HCT116 (cell line): ENCODE measurements at regions not wholly inside any gene's neighbourhood (a gene's known extent, or its start where the extent isn't known, plus 50 kb on each side); places are given as distances from the start of the nearest gene placed in this dataset.

ENCODE experiments used
- ATAC-seq: fragments of 200-7000 bp; cut with Tn5 transposase; 2 replicates; pipeline ENCODE4 v1.9.1; 2020; ENCODE audit warnings: mild to moderate bottlenecking, moderate library complexity
- BruUV-seq: library from RNA; stranded (reverse); fragments of 400-500 nt; replicated peaks from 2 replicates; lab custom pipeline; 2021; lab: Mats Ljungman, UMichigan
- CTCF ChIA-PET: fragments of 300-600 bp; sonication (Branson Sonifier 250); formaldehyde crosslinking; loops from one replicate; lab custom pipeline; 2021; ENCODE audit warnings: antibody characterized with exemption; lab: Charles Lee
- POLR2A ChIA-PET: fragments of 300-600, 350-600 bp; sonication (Branson Sonifier 250); formaldehyde crosslinking; loops from one replicate; lab custom pipeline; 2021; ENCODE audit warnings: antibody characterized with exemption; lab: Charles Lee
- RAD21 ChIA-PET, 2 experiments: fragments of 300-600 bp; sonication (Branson Sonifier 250); formaldehyde crosslinking; loops; one replicate each; lab custom pipeline; 2023; ENCODE audit warnings: low total read pairs in 2 of 2; ENCODE audit not compliant: uncharacterized antibody in 2 of 2, unreplicated experiment in 2 of 2, low non-redundant PET in 1 of 2; lab: Charles Lee
- DNase-seq: peaks from one replicate; pipeline ENCODE4 v3.0.0-alpha.2; 2010; ENCODE audit warnings: low read depth, low spot score
- H2AFZ ChIP-seq: fragments of 200-600 bp; shearing (Covaris generic), sonication (generic); 2 replicates; pipeline ENCODE4 v1.6.1; 2017; ENCODE audit warnings: low read depth, mixed run types, mixed read lengths, antibody characterized with exemption, low read length; ENCODE audit not compliant: poor library complexity, severe bottlenecking
- H3K27ac ChIP-seq: 2 replicates; pipeline ENCODE4 v1.5.1; 2012; ENCODE audit warnings: low read depth, low read length
- H3K27me3 ChIP-seq: fragments of 200-600 bp; sonication (generic); 2 replicates; pipeline ENCODE4 v1.6.1; 2016; ENCODE audit warnings: mixed run types, low read length, mixed read lengths; ENCODE audit not compliant: insufficient read depth
- H3K36me3 ChIP-seq, 2 experiments: fragments of 200-500 bp in 1 of 2; fragments of 200-600 bp in 1 of 2; sonication (Bioruptor generic) in 1 of 2; sonication (generic) in 1 of 2; 2 replicates each; pipeline versions ENCODE4 v1.5.1 to v1.6.1; 2014 to 2016; ENCODE audit warnings: low read length in 2 of 2, inconsistent platforms in 1 of 2, mixed read lengths in 1 of 2, mixed run types in 1 of 2; ENCODE audit not compliant: insufficient read depth in 2 of 2, control insufficient read depth in 1 of 2
- H3K4me1 ChIP-seq, 2 experiments: fragments of 200-600 bp in 1 of 2; sonication (generic) in 1 of 2; 2 replicates each; pipeline versions ENCODE4 v1.5.1 to v1.6.1; 2012 to 2017; ENCODE audit warnings: low read length in 2 of 2, inconsistent platforms in 1 of 2, mild to moderate bottlenecking in 1 of 2, mixed read lengths in 1 of 2, mixed run types in 1 of 2, moderate library complexity in 1 of 2; ENCODE audit not compliant: insufficient read depth in 2 of 2, control insufficient read depth in 1 of 2
- H3K4me2 ChIP-seq: fragments of 200-600 bp; sonication (generic); 2 replicates; pipeline ENCODE4 v1.6.1; 2017; ENCODE audit warnings: mixed run types, low read length, mixed read lengths
- H3K4me3 ChIP-seq, 2 experiments: fragments of 200-600 bp in 1 of 2; sonication (generic) in 1 of 2; replicated peaks in 1 of 2; 2 replicates each; pipeline ENCODE4 v1.5.1; 2011 to 2016; ENCODE audit warnings: low read length in 2 of 2, control low read depth in 1 of 2, low read depth in 1 of 2, mild to moderate bottlenecking in 1 of 2, mixed read lengths in 1 of 2, mixed run types in 1 of 2
- H3K79me2 ChIP-seq: fragments of 200-600 bp; sonication (generic); 2 replicates; pipeline ENCODE4 v1.6.1; 2017; ENCODE audit warnings: mild to moderate bottlenecking, mixed run types, low read length, moderate library complexity, mixed read lengths; ENCODE audit not compliant: insufficient read depth
- H3K9ac ChIP-seq: fragments of 200-600 bp; sonication (generic); 2 replicates; pipeline ENCODE4 v1.6.1; 2016; ENCODE audit warnings: low read length, mixed read lengths
- H3K9me2 ChIP-seq: fragments of 200-600 bp; sonication (generic), shearing (Covaris generic); 2 replicates; pipeline ENCODE4 v1.6.1; 2017; ENCODE audit warnings: mixed run types, mild to moderate bottlenecking, moderate library complexity; ENCODE audit not compliant: insufficient read depth
- H3K9me3 ChIP-seq, 2 experiments: fragments of 200-500 bp in 1 of 2; fragments of 200-600 bp in 1 of 2; sonication (Bioruptor generic) in 1 of 2; sonication (generic) in 1 of 2; 2 replicates each; pipeline ENCODE4 v1.6.1; 2014 to 2017; ENCODE audit warnings: low read length in 2 of 2, mixed read lengths in 2 of 2, inconsistent platforms in 1 of 2, low read depth in 1 of 2, mild to moderate bottlenecking in 1 of 2, mixed run types in 1 of 2, moderate library complexity in 1 of 2; ENCODE audit not compliant: control insufficient read depth in 1 of 2, insufficient read depth in 1 of 2
- H4K20me1 ChIP-seq: fragments of 200-600 bp; sonication (generic), shearing (Covaris generic); 2 replicates; pipeline ENCODE4 v1.6.1; 2017; ENCODE audit warnings: mixed run types, mild to moderate bottlenecking, moderate library complexity; ENCODE audit not compliant: insufficient read depth
- EGR1 ChIP-seq: IDR thresholded peaks from 2 replicates; pipeline ENCODE4 v1.6.1; 2012; ENCODE audit warnings: low read depth
- POLR2AphosphoS5 ChIP-seq: IDR thresholded peaks from 2 replicates; pipeline ENCODE4 v1.6.1; 2011; ENCODE audit warnings: mild to moderate bottlenecking, low read depth, low read length, moderate library complexity
- RAD21 ChIP-seq: IDR thresholded peaks from 2 replicates; pipeline ENCODE4 v1.6.1; 2012; ENCODE audit warnings: low read depth, mild to moderate bottlenecking
- SP1 ChIP-seq: IDR thresholded peaks from 2 replicates; pipeline ENCODE4 v1.6.1; 2012; ENCODE audit warnings: low read depth
- TCF7L2 ChIP-seq: IDR thresholded peaks from 2 replicates; pipeline ENCODE4 v1.7.0; 2011; ENCODE audit warnings: borderline replicate concordance, inconsistent platforms; ENCODE audit not compliant: insufficient read depth, insufficient read length; ENCODE audit errors: extremely low read depth
- YY1 ChIP-seq: IDR thresholded peaks from 2 replicates; pipeline ENCODE4 v1.6.1; 2011; ENCODE audit warnings: low read length, low read depth, moderate library complexity, mild to moderate bottlenecking; ENCODE audit not compliant: insufficient replicate concordance; ENCODE audit errors: extremely low read depth
- intact Hi-C: fragments of 100-400 bp; cut with micrococcal nuclease; formaldehyde crosslinking; loops from 2 replicates; pipeline ENCODE4 v1.10.0; 2022
- TF ChIP-seq, protein P1 (sequence below), 3 experiments: fragments of 200-600 bp in 1 of 3; sonication (generic) in 1 of 3; IDR thresholded peaks in 2 of 3; conservative IDR thresholded peaks in 1 of 3; 2 replicates each; pipeline ENCODE4 v1.5.1; 2012 to 2017; ENCODE audit warnings: low read depth in 2 of 3, low read length in 2 of 3, antibody characterized with exemption in 1 of 3, borderline replicate concordance in 1 of 3, control low read depth in 1 of 3, mild to moderate bottlenecking in 1 of 3, mixed read lengths in 1 of 3, mixed run types in 1 of 3, moderate library complexity in 1 of 3; ENCODE audit not compliant: insufficient read depth in 1 of 3

DNA sequence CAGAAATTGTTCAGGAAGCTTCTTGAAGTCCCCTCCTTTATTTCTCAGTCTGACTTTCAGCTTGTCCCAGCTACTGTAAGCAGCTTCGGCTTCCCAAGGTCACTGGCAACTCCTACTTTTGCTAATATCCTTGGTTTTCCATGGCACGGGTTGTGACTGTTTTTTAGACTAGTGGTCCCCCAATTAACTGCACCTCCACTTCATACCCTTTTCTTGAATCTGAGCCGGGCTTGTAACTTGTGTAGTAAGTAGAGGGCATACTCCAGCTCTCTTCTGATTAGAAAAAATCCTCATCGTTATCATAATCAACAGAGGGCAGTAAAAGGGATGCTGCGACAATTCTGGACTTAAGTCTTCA, 162.3 kb upstream of the TNFAIP3 start:
- no peaks in the 10 kb centered on the region for H3K79me2 ChIP-seq
- TF ChIP-seq POLR2AphosphoS5: no peak
- no peak for TF ChIP-seq YY1
- no peak for TF ChIP-seq SP1
- no peak for TF ChIP-seq EGR1
- TF ChIP-seq, all 23 proteins: peak for 0
- no peaks in the 10 kb centered on the region for H3K27me3 ChIP-seq
- no peaks in the 10 kb centered on the region for H3K9me2 ChIP-seq
- intact Hi-C loops: loop anchor here (1.0 to 2.0 kb wide), 2 partner anchors 241 to 404 kb away; no protein-coding TSS in a partner anchor
- H3K4me2 ChIP-seq: 0 out of 2 replicates have a peak overlapping the region, but pooled peaks have one; percentile 15
- CTCF ChIA-PET: interaction anchor here (0.8 to 2.3 kb wide), 10 partner anchors 11 to 303 kb away, joined by 3 to 11 read pairs (median 4); partner anchors contain the start of gene TNFAIP3
- DNase-seq (no peak), ATAC-seq (no peak)
- no peaks in the 10 kb centered on the region for H4K20me1 ChIP-seq
- H3K9ac ChIP-seq: no peak overlapping the region
- peaks cover 0 to 13% of the 10 kb centered on the region in 2 experiments; a peak in 2 of 4 replicates for H3K4me1 ChIP-seq
- no peak overlapping the region for H3K4me3 ChIP-seq
- POLR2A ChIA-PET: interaction anchor here (0.9 to 1.0 kb wide), 2 partner anchors 239 to 244 kb away, joined by 3 read pairs; no protein-coding TSS in a partner anchor
- no peak overlapping the region for H3K27ac ChIP-seq
- no peaks in the 10 kb centered on the region for H3K36me3 ChIP-seq
- no peaks in the 10 kb centered on the region for H3K9me3 ChIP-seq
- BruUV-seq: no TSS peak
- peak overlapping the region; percentile 80 for H2AFZ ChIP-seq
- RAD21 ChIA-PET: no interaction called here

DNA sequence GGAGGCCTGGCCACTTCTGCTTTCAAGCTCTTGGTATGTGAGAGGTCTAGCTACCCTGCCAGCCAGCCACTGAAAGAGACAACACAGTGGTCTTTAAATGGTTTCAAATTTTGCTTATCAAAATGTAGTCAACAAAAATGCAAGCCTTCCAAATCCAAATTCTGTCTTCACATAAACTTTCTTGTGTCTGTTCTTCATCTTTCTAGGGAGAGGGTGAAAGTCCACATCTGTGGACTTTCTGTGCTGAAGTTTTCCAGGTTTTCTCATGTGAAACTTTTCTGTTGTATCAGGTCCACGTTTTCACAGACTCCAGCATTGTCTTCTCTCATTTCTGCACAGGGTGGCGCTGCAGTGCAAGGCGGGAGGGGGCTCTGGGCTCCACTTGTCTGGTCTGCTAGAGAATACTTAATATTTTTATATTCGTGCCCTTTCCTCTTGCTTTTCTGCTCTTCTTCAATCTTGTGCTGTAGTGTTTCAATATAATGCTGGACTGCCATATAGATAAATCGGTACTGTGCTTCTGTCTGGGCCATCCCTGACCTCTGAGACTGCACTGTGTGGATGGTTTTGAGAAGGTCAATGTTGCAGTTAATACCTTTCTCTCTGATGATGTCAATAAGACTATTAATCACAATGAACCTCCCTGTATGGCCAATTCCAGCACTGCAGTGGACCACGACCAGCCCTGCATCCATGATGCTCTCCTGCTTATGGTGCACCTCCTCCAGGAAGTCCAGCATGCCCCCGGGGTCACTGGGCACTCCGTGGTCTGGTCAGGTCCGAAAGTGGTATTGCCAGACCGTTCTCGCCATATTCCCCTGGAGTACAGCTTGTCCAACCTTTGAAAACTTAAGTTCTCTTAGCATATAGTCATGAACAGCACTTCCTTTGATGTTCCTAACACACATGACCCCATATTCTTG, 161.6 kb upstream of the TNFAIP3 start:
- POLR2A ChIA-PET: interaction anchor here (0.7 to 1.0 kb wide), 3 partner anchors 27 to 244 kb away, joined by 3 read pairs; no protein-coding TSS in a partner anchor
- H3K4me2 ChIP-seq: 0 out of 2 replicates have a peak overlapping the region, but pooled peaks have one; percentile 15

More for the DNA sequence above, 161.6 kb upstream of the TNFAIP3 start:
- no TSS peak for BruUV-seq
- Histone ChIP-seq H3K9me3 (no peaks in the 10 kb centered on the region), H3K27ac (no peak overlapping the region), H3K79me2 (no peaks in the 10 kb centered on the region), H2AFZ (peak overlapping the region; percentile 80), H3K27me3 (no peaks in the 10 kb centered on the region), H3K36me3 (no peaks in the 10 kb centered on the region), H3K4me3 (no peak overlapping the region), H4K20me1 (no peaks in the 10 kb centered on the region), H3K9me2 (no peaks in the 10 kb centered on the region), H3K9ac (no peak overlapping the region), H3K4me1 (peaks cover 0 to 13% of the 10 kb centered on the region in 2 experiments; a peak in 2 of 4 replicates)
- intact Hi-C loops: loop anchor here (1.0 to 2.0 kb wide), 2 partner anchors 240 to 403 kb away; no protein-coding TSS in a partner anchor
- CTCF ChIA-PET: interaction anchor here (0.8 to 2.3 kb wide), 10 partner anchors 10 to 302 kb away, joined by 3 to 11 read pairs (median 4); partner anchors contain the start of gene TNFAIP3
- RAD21 ChIA-PET: no interaction called here
- TF ChIP-seq RAD21: peak; percentile 86
- TF ChIP-seq, protein P1, sequence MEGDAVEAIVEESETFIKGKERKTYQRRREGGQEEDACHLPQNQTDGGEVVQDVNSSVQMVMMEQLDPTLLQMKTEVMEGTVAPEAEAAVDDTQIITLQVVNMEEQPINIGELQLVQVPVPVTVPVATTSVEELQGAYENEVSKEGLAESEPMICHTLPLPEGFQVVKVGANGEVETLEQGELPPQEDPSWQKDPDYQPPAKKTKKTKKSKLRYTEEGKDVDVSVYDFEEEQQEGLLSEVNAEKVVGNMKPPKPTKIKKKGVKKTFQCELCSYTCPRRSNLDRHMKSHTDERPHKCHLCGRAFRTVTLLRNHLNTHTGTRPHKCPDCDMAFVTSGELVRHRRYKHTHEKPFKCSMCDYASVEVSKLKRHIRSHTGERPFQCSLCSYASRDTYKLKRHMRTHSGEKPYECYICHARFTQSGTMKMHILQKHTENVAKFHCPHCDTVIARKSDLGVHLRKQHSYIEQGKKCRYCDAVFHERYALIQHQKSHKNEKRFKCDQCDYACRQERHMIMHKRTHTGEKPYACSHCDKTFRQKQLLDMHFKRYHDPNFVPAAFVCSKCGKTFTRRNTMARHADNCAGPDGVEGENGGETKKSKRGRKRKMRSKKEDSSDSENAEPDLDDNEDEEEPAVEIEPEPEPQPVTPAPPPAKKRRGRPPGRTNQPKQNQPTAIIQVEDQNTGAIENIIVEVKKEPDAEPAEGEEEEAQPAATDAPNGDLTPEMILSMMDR (IDR thresholded peaks at IDR 0.05 in 2 of 3, conservative IDR thresholded peaks at IDR 0.05 in 1 of 3; ENCODE audit: borderline replicate concordance in 1 of 3, insufficient read depth in 1 of 3, low read depth in 2 of 3, low read length in 2 of 3): peak; percentile 81 to 89 (median 87)
- no peak for TF ChIP-seq TCF7L2
- peak; percentile 24 for DNase-seq
- ATAC-seq: peak; percentile 79
